ENCODE measurements at regions not wholly inside any gene's neighbourhood (a gene's known extent, or its start where the extent isn't known, plus 50 kb on each side); places are given as distances from the start of the nearest gene placed in this dataset.

GRCh38 chr2:236703906-236704305, 134.3 kb downstream of the ACKR3 start:
- TF ChIP-seq EZH2 (IDR thresholded peaks at IDR 0.05; ENCODE audit: borderline replicate concordance) = no peak
- TF ChIP-seq CTCF (IDR thresholded peaks at IDR 0.05; ENCODE audit: poor library complexity) = no peak
- TF ChIP-seq EZH2phosphoT487 (IDR thresholded peaks at IDR 0.05; ENCODE audit: low read depth, severe bottlenecking, unreplicated experiment) = no peak
